ENCODE measurements at regions not wholly inside any gene's neighbourhood (a gene's known extent, or its start where the extent isn't known, plus 50 kb on each side); places are given as distances from the start of the nearest gene placed in this dataset.

GRCh38 chrX:123088930-123089329 is 95.1 kb upstream of the GRIA3 start:
- TF ChIP-seq POLR2A (IDR thresholded peaks at IDR 0.05; ENCODE audit: low read depth, low read length), result no peak
- TF ChIP-seq POLR2AphosphoS5 (IDR thresholded peaks at IDR 0.05; ENCODE audit: low read depth, low read length), result no peak
- no peak for TF ChIP-seq SPI1 (IDR thresholded peaks at IDR 0.05; ENCODE audit: low read depth, low read length)
- no peak for TF ChIP-seq TAF1 (IDR thresholded peaks at IDR 0.05; ENCODE audit: low read depth, low read length)
- TF ChIP-seq PAX5 (IDR thresholded peaks at IDR 0.05; ENCODE audit: insufficient read depth, low read length, severe bottlenecking), result no peak
